Upper lobe of left lung (tissue), 6 donors: ENCODE measurements at regions not wholly inside any gene's neighbourhood (a gene's known extent, or its start where the extent isn't known, plus 50 kb on each side); places are given as distances from the start of the nearest gene placed in this dataset.

Source experiments
- ATAC-seq, 2 donors: fragments of 200-7000 bp; cut with Tn5 transposase; one replicate each; pipeline ENCODE4 v1.9.1; 2022; ENCODE audit warnings: mild to moderate bottlenecking in 2 of 2, moderate library complexity in 2 of 2; ENCODE audit not compliant: low FRiP score in 2 of 2
- DNase-seq, 2 donors: peaks; one replicate each; pipeline ENCODE4 v3.0.0-alpha.2; 2019 to 2020
- H3K27ac ChIP-seq, 4 donors: fragments of 200-600 bp; sonication (generic); one replicate each; pipeline ENCODE4 v1.5.1; 2016 to 2019
- H3K27me3 ChIP-seq, 4 donors: fragments of 200-600 bp; sonication (generic); one replicate each; pipeline ENCODE4 v1.5.1; 2017 to 2019
- H3K36me3 ChIP-seq, 4 donors: fragments of 200-600 bp; sonication (generic); one replicate each; pipeline ENCODE4 v1.5.1; 2016 to 2019
- H3K4me1 ChIP-seq, 4 donors: fragments of 200-600 bp; sonication (generic); one replicate each; pipeline ENCODE4 v1.5.1; 2018 to 2019
- H3K4me3 ChIP-seq, 4 donors: fragments of 200-600 bp; sonication (generic); one replicate each; pipeline ENCODE4 v1.5.1; 2017 to 2019; ENCODE audit warnings: mild to moderate bottlenecking in 2 of 4, moderate library complexity in 1 of 4
- H3K9me3 ChIP-seq, 4 donors: fragments of 200-600 bp; sonication (generic); one replicate each; pipeline ENCODE4 v1.5.1; 2018 to 2019
- CTCF ChIP-seq, 6 experiments: fragments of 450-650 bp in 4 of 6; fragments of 200-600 bp in 2 of 6; sonication (generic) in 2 of 6; IDR thresholded peaks; one replicate each; pipeline ENCODE4 v1.5.1; 2016 to 2019; ENCODE audit warnings: antibody characterized with exemption in 6 of 6
- EP300 ChIP-seq, 4 donors: sonication (generic); formaldehyde crosslinking; IDR thresholded peaks; one replicate each; pipeline ENCODE4 v1.5.1; 2017; ENCODE audit warnings: antibody characterized with exemption in 4 of 4, control low read depth in 2 of 4
- POLR2A ChIP-seq, 4 donors: fragments of 450-650 bp; IDR thresholded peaks; one replicate each; pipeline ENCODE4 v1.5.1; 2016 to 2017; ENCODE audit warnings: antibody characterized with exemption in 4 of 4, mild to moderate bottlenecking in 2 of 4
- POLR2AphosphoS5 ChIP-seq, 2 donors: sonication (generic); formaldehyde crosslinking; IDR thresholded peaks; one replicate each; pipeline ENCODE4 v1.5.1; 2017; ENCODE audit warnings: antibody characterized with exemption in 2 of 2
- WGBS, 2 donors: methylation state at CpG; one replicate each; pipeline ENCODE4 v1.1.5; 2017 to 2018; 5-methylcytosine and 5-hydroxymethylcytosine counted together
- donor health status: DM: no; HTN: no; CAD: no; lungs with moderate emphysema.
- donor health status: DM: no; HTN: yes; CAD: no; lungs with severe emphysema.

GRCh38 chr6:126811321-126811720 is 307.1 kb upstream of the RSPO3 start:
- TF ChIP-seq EP300 (IDR thresholded peaks at IDR 0.05): no peak
- no peak for TF ChIP-seq POLR2AphosphoS5 (IDR thresholded peaks at IDR 0.05)
- TF ChIP-seq CTCF (IDR thresholded peaks at IDR 0.05): no peak
- no peak for TF ChIP-seq POLR2A (IDR thresholded peaks at IDR 0.05)
- H3K27me3 ChIP-seq: no peaks in the 10 kb centered on the region
- peaks cover 0 to 7% (median 3%) of the 10 kb centered on the region in 4 donors for H3K4me1 ChIP-seq
- H3K9me3 ChIP-seq: no peaks in the 10 kb centered on the region
- H3K27ac ChIP-seq: no peak overlapping the region
- H3K4me3 ChIP-seq: no peak overlapping the region
- DNase-seq: no peak
- WGBS, 2 donors: 20 to 25% methylated on average over 3 of the region's 3 CpGs
- peak in 1 of 2 donors; percentile 39 for ATAC-seq
- no peaks in the 10 kb centered on the region for H3K36me3 ChIP-seq

GRCh38 chr6:126812010-126812409 is 306.5 kb upstream of the RSPO3 start:
- WGBS, 2 donors: 44 to 61% methylated on average over 3 of the region's 3 CpGs
- Histone ChIP-seq H3K27ac (no peak overlapping the region), H3K36me3 (no peaks in the 10 kb centered on the region), H3K27me3 (no peaks in the 10 kb centered on the region), H3K9me3 (no peaks in the 10 kb centered on the region), H3K4me3 (no peak overlapping the region), H3K4me1 (peaks cover 0 to 7% (median 3%) of the 10 kb centered on the region in 4 donors)
- DNase-seq (no peak), ATAC-seq (no peak)
- TF ChIP-seq POLR2A (IDR thresholded peaks at IDR 0.05) (no peak), CTCF (IDR thresholded peaks at IDR 0.05) (no peak), EP300 (IDR thresholded peaks at IDR 0.05) (no peak), POLR2AphosphoS5 (IDR thresholded peaks at IDR 0.05) (no peak)

GRCh38 chr6:126812651-126813050 is 305.8 kb upstream of the RSPO3 start:
- Histone ChIP-seq H3K4me3 (no peak overlapping the region), H3K27me3 (no peaks in the 10 kb centered on the region), H3K4me1 (peaks cover 0 to 7% (median 3%) of the 10 kb centered on the region in 4 donors), H3K27ac (no peak overlapping the region), H3K36me3 (no peaks in the 10 kb centered on the region), H3K9me3 (no peaks in the 10 kb centered on the region)
- TF ChIP-seq EP300 (IDR thresholded peaks at IDR 0.05): no peak
- TF ChIP-seq POLR2AphosphoS5 (IDR thresholded peaks at IDR 0.05): no peak
- no peak for TF ChIP-seq CTCF (IDR thresholded peaks at IDR 0.05)
- no peak for TF ChIP-seq POLR2A (IDR thresholded peaks at IDR 0.05)
- ATAC-seq: no peak
- DNase-seq: no peak
- WGBS, 2 donors: 13 to 19% methylated on average over 1 of the region's 1 CpG

GRCh38 chr6:126820634-126821033 is 297.8 kb upstream of the RSPO3 start:
- no peaks in the 10 kb centered on the region for H3K9me3 ChIP-seq
- no peaks in the 10 kb centered on the region for H3K4me1 ChIP-seq
- H3K27me3 ChIP-seq: no peaks in the 10 kb centered on the region
- TF ChIP-seq EP300 (IDR thresholded peaks at IDR 0.05): no peak
- TF ChIP-seq POLR2AphosphoS5 (IDR thresholded peaks at IDR 0.05): no peak
- no peak for TF ChIP-seq POLR2A (IDR thresholded peaks at IDR 0.05)
- no peak for TF ChIP-seq CTCF (IDR thresholded peaks at IDR 0.05)
- no peak for ATAC-seq
- 88 to 92% methylated on average over 3 of the region's 3 CpGs for WGBS, 2 donors
- H3K27ac ChIP-seq: no peak overlapping the region
- H3K36me3 ChIP-seq: no peaks in the 10 kb centered on the region
- DNase-seq: no peak
- H3K4me3 ChIP-seq: no peak overlapping the region

- Histone ChIP-seq H3K4me1 (no peaks in the 10 kb centered on the region), H3K9me3 (no peaks in the 10 kb centered on the region), H3K4me3 (no peak overlapping the region), H3K36me3 (no peaks in the 10 kb centered on the region), H3K27ac (no peak overlapping the region), H3K27me3 (no peaks in the 10 kb centered on the region)
- WGBS, 2 donors: 62 to 73% methylated on average over 2 of the region's 2 CpGs
- TF ChIP-seq POLR2A (IDR thresholded peaks at IDR 0.05) (no peak), POLR2AphosphoS5 (IDR thresholded peaks at IDR 0.05) (no peak), CTCF (IDR thresholded peaks at IDR 0.05) (no peak), EP300 (IDR thresholded peaks at IDR 0.05) (no peak)
- DNase-seq (no peak), ATAC-seq (no peak)
These were observed 296.8 kb upstream of the RSPO3 start for GRCh38 chr6:126821706-126822105.
